ENCODE measurements at regions not wholly inside any gene's neighbourhood (a gene's known extent, or its start where the extent isn't known, plus 50 kb on each side); places are given as distances from the start of the nearest gene placed in this dataset.

DNA sequence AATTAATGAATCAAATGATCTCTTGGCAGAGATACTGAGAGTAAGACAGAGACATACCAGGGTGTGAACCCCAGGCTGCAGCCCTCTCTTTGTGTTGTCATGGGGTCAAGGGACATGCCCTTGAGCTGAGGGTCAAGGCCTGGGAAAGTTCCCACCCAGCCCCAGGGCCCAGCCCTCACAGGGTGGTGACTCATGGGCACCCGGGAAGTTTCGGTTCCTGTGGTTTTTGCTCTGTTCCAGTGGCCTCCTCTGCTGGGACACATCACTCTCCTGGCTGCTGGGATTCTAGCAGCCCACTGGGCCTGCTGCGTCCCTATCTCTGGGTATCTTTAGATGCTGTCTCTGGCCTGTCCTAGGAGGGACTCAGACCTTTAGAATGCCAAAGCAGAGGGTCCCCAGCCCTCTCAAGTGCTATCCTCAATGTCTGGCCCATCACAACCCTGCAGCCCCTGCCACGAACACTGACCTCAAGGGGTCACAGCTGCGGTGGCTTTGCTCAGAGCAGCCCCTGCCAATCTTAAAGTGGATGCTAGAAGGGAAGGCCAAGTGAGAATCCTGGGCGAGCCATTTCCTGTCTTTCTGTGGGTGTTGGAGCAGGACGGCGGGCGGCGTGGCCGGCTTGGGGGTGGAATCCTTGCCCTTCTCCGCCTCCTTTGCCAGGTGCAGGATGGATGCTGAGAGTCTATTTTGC, 148.4 kb upstream of the TLE3 start (continued):
- TF ChIP-seq EP300 (IDR thresholded peaks at IDR 0.05; ENCODE audit: borderline replicate concordance in 1 of 2, control insufficient read depth in 1 of 2, low read depth in 2 of 2, low read length in 2 of 2) = 0 out of 4 replicates have a peak, but pooled peaks of 1 of the 2 experiments have one; percentile 14
- no peak for TF ChIP-seq ZSCAN29 (IDR thresholded peaks at IDR 0.05)
- TF ChIP-seq PAX5 (IDR thresholded peaks at IDR 0.05; ENCODE audit: borderline replicate concordance, low read depth, low read length) = no peak
- no peak for TF ChIP-seq ZNF24 (IDR thresholded peaks at IDR 0.05)
- TF ChIP-seq SUZ12 (IDR thresholded peaks at IDR 0.05; ENCODE audit: unreplicated experiment) = no peak
- TF ChIP-seq NR2C1 (IDR thresholded peaks at IDR 0.05) = peak; percentile 71; the same call in 1 of the 2 replicates
- TF ChIP-seq, protein P1, sequence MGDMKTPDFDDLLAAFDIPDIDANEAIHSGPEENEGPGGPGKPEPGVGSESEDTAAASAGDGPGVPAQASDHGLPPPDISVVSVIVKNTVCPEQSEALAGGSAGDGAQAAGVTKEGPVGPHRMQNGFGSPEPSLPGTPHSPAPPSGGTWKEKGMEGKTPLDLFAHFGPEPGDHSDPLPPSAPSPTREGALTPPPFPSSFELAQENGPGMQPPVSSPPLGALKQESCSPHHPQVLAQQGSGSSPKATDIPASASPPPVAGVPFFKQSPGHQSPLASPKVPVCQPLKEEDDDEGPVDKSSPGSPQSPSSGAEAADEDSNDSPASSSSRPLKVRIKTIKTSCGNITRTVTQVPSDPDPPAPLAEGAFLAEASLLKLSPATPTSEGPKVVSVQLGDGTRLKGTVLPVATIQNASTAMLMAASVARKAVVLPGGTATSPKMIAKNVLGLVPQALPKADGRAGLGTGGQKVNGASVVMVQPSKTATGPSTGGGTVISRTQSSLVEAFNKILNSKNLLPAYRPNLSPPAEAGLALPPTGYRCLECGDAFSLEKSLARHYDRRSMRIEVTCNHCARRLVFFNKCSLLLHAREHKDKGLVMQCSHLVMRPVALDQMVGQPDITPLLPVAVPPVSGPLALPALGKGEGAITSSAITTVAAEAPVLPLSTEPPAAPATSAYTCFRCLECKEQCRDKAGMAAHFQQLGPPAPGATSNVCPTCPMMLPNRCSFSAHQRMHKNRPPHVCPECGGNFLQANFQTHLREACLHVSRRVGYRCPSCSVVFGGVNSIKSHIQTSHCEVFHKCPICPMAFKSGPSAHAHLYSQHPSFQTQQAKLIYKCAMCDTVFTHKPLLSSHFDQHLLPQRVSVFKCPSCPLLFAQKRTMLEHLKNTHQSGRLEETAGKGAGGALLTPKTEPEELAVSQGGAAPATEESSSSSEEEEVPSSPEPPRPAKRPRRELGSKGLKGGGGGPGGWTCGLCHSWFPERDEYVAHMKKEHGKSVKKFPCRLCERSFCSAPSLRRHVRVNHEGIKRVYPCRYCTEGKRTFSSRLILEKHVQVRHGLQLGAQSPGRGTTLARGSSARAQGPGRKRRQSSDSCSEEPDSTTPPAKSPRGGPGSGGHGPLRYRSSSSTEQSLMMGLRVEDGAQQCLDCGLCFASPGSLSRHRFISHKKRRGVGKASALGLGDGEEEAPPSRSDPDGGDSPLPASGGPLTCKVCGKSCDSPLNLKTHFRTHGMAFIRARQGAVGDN (IDR thresholded peaks at IDR 0.05) = no peak
- TF ChIP-seq NBN (IDR thresholded peaks at IDR 0.05) = no peak
- TF ChIP-seq POLR2AphosphoS2 (IDR thresholded peaks at IDR 0.05; ENCODE audit: low read depth, low read length) = no peak
- no peak for TF ChIP-seq SREBF2 (IDR thresholded peaks at IDR 0.05; ENCODE audit: low read length)
- no peak for TF ChIP-seq TCF7 (IDR thresholded peaks at IDR 0.05; ENCODE audit: borderline replicate concordance)
- TF ChIP-seq GATAD2B (conservative IDR thresholded peaks at IDR 0.05; ENCODE audit: low read depth) = 0 out of 2 replicates have a peak, but pooled peaks have one; percentile 36
- 0 out of 2 replicates have a peak, but pooled peaks have one; percentile 45 for TF ChIP-seq IRF4 (IDR thresholded peaks at IDR 0.05; ENCODE audit: low read depth, low read length)
- TF ChIP-seq, protein P2, sequence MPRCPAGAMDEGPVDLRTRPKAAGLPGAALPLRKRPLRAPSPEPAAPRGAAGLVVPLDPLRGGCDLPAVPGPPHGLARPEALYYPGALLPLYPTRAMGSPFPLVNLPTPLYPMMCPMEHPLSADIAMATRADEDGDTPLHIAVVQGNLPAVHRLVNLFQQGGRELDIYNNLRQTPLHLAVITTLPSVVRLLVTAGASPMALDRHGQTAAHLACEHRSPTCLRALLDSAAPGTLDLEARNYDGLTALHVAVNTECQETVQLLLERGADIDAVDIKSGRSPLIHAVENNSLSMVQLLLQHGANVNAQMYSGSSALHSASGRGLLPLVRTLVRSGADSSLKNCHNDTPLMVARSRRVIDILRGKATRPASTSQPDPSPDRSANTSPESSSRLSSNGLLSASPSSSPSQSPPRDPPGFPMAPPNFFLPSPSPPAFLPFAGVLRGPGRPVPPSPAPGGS (IDR thresholded peaks at IDR 0.05; ENCODE audit: borderline replicate concordance, insufficient read depth, low read depth, low read length, poor library complexity, severe bottlenecking) = peak; percentile 21
- TF ChIP-seq DPF2 (IDR thresholded peaks at IDR 0.05) = 0 out of 2 replicates have a peak, but pooled peaks have one; percentile 42
- no peak for TF ChIP-seq NR2C2 (IDR thresholded peaks at IDR 0.05; ENCODE audit: borderline replicate concordance, control insufficient read depth, insufficient read length, low read depth)
- peak in 1 of 2 experiments; percentile 54; a peak in 2 of 4 replicates for TF ChIP-seq IKZF2 (IDR thresholded peaks at IDR 0.05)
- peak; percentile 44 for TF ChIP-seq MEF2B (IDR thresholded peaks at IDR 0.05; ENCODE audit: partially characterized antibody, poor library complexity, severe bottlenecking)
- no peak for TF ChIP-seq HDAC2 (IDR thresholded peaks at IDR 0.05)
- TF ChIP-seq NR2F1 (conservative IDR thresholded peaks at IDR 0.05) = peak; percentile 89
- TF ChIP-seq, protein P3, sequence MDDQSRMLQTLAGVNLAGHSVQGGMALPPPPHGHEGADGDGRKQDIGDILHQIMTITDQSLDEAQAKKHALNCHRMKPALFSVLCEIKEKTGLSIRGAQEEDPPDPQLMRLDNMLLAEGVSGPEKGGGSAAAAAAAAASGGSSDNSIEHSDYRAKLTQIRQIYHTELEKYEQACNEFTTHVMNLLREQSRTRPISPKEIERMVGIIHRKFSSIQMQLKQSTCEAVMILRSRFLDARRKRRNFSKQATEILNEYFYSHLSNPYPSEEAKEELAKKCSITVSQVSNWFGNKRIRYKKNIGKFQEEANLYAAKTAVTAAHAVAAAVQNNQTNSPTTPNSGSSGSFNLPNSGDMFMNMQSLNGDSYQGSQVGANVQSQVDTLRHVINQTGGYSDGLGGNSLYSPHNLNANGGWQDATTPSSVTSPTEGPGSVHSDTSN (IDR thresholded peaks at IDR 0.05; ENCODE audit: insufficient replicate concordance, low read depth, low read length) = no peak
- peak; percentile 51; the same call in 1 of the 2 replicates for TF ChIP-seq EED (IDR thresholded peaks at IDR 0.05; ENCODE audit: low read depth)
- TF ChIP-seq TARDBP (IDR thresholded peaks at IDR 0.05; ENCODE audit: borderline replicate concordance) = no peak
- peak; percentile 72 for TF ChIP-seq IKZF1 (conservative IDR thresholded peaks at IDR 0.05)
